Neural crest cell (in vitro differentiated cells): ENCODE measurements at regions not wholly inside any gene's neighbourhood (a gene's known extent, or its start where the extent isn't known, plus 50 kb on each side); places are given as distances from the start of the nearest gene placed in this dataset.
A peak's percentile ranks its signal among the peaks of the same experiment; 100 is the strongest.

Experiments
- DNase-seq: peaks from one replicate; pipeline ENCODE4 v3.0.0; 2021; ENCODE audit warnings: low read depth, mixed read lengths, low spot score
- H3K27ac Mint-ChIP-seq: one replicate; pipeline ENCODE4 v1.8.0; 2021; ENCODE audit warnings: mild to moderate bottlenecking, mixed read lengths; ENCODE audit not compliant: unreplicated experiment
- H3K27me3 Mint-ChIP-seq: 2 replicates; pipeline ENCODE4 v1.8.0; 2021; ENCODE audit warnings: low read depth, mild to moderate bottlenecking, mixed read lengths
- H3K36me3 Mint-ChIP-seq: 2 replicates; pipeline ENCODE4 v1.8.0; 2021; ENCODE audit warnings: low read depth, mild to moderate bottlenecking, mixed read lengths
- H3K4me1 Mint-ChIP-seq: 2 replicates; pipeline ENCODE4 v1.8.0; 2021; ENCODE audit warnings: mixed read lengths
- H3K4me3 Mint-ChIP-seq: one replicate; pipeline ENCODE4 v1.8.0; 2021; ENCODE audit warnings: mild to moderate bottlenecking, mixed read lengths
- H3K9me3 Mint-ChIP-seq: 2 replicates; pipeline ENCODE4 v1.8.0; 2021; ENCODE audit warnings: mixed read lengths
- CTCF ChIP-seq: fragments of 200-600 bp; sonication (generic); conservative IDR thresholded peaks from 2 replicates; pipeline ENCODE4 v1.5.0; 2021; ENCODE audit warnings: antibody characterized with exemption, mild to moderate bottlenecking

- TF ChIP-seq CTCF, result no peak
- Mint-ChIP-seq H3K4me3 (peak overlapping the region; percentile 15), H3K27me3 (peaks cover 72% of the 10 kb centered on the region), H3K4me1 (peaks cover 39% of the 10 kb centered on the region), H3K36me3 (no peaks in the 10 kb centered on the region), H3K27ac (no peak overlapping the region), H3K9me3 (no peaks in the 10 kb centered on the region)
- no peak for DNase-seq
Measured at GRCh38 chr12:124655048-124655697, 87.8 kb upstream of the NCOR2 start.

GRCh38 chr12:124654666-124655047, 87.2 kb upstream of the NCOR2 start:
- TF ChIP-seq CTCF, result no peak
- no peak overlapping the region for H3K4me3 Mint-ChIP-seq
- DNase-seq, result no peak
- peaks cover 66% of the 10 kb centered on the region for H3K27me3 Mint-ChIP-seq
- H3K9me3 Mint-ChIP-seq, result no peaks in the 10 kb centered on the region
- no peak overlapping the region for H3K27ac Mint-ChIP-seq
- peaks cover 39% of the 10 kb centered on the region for H3K4me1 Mint-ChIP-seq
- H3K36me3 Mint-ChIP-seq, result no peaks in the 10 kb centered on the region

- DNase-seq, result no peak
- Mint-ChIP-seq H3K27me3 (peaks cover 53% of the 10 kb centered on the region), H3K9me3 (peaks cover 4% of the 10 kb centered on the region), H3K4me1 (peaks cover 39% of the 10 kb centered on the region), H3K36me3 (peaks cover 2% of the 10 kb centered on the region), H3K4me3 (no peak overlapping the region), H3K27ac (no peak overlapping the region)
- no peak for TF ChIP-seq CTCF
Measured at GRCh38 chr12:124653169-124653931, 85.9 kb upstream of the NCOR2 start.

- peaks cover 4% of the 10 kb centered on the region for H3K9me3 Mint-ChIP-seq
- DNase-seq, result no peak
- TF ChIP-seq CTCF, result no peak
- peaks cover 2% of the 10 kb centered on the region for H3K36me3 Mint-ChIP-seq
- H3K4me1 Mint-ChIP-seq, result peaks cover 39% of the 10 kb centered on the region
- H3K4me3 Mint-ChIP-seq, result peak overlapping the region; percentile 27
- peaks cover 49% of the 10 kb centered on the region for H3K27me3 Mint-ChIP-seq
- no peak overlapping the region for H3K27ac Mint-ChIP-seq
Measured at GRCh38 chr12:124652661-124653060, 85.2 kb upstream of the NCOR2 start.

- peaks cover 4% of the 10 kb centered on the region for H3K9me3 Mint-ChIP-seq
- no peak for TF ChIP-seq CTCF
- peaks cover 2% of the 10 kb centered on the region for H3K36me3 Mint-ChIP-seq
- no peak overlapping the region for H3K4me3 Mint-ChIP-seq
- H3K4me1 Mint-ChIP-seq, result peaks cover 34% of the 10 kb centered on the region
- H3K27me3 Mint-ChIP-seq, result peaks cover 45% of the 10 kb centered on the region
- DNase-seq, result no peak
- H3K27ac Mint-ChIP-seq, result no peak overlapping the region
Measured at GRCh38 chr12:124651516-124652273, 84.3 kb upstream of the NCOR2 start.
